IPS DF 6.9 (cell line): ENCODE measurements at regions not wholly inside any gene's neighbourhood (a gene's known extent, or its start where the extent isn't known, plus 50 kb on each side); places are given as distances from the start of the nearest gene placed in this dataset.

Experiments
- DNase-seq: peaks from one replicate; pipeline ENCODE4 v3.0.0-alpha.2; 2013; ENCODE audit warnings: low read depth, low spot score
- H3K27ac ChIP-seq: one replicate; pipeline ENCODE4 v1.5.1; 2013; ENCODE audit warnings: low read length, control low read depth
- H3K27me3 ChIP-seq: 2 replicates; pipeline ENCODE4 v1.6.1; 2013; ENCODE audit warnings: mild to moderate bottlenecking, low read length; ENCODE audit not compliant: control insufficient read depth, insufficient read depth
- H3K36me3 ChIP-seq: 2 replicates; pipeline ENCODE4 v1.6.1; 2013; ENCODE audit warnings: low read length; ENCODE audit not compliant: control insufficient read depth, insufficient read depth
- H3K4me1 ChIP-seq: 2 replicates; pipeline ENCODE4 v1.6.1; 2013; ENCODE audit warnings: low read length; ENCODE audit not compliant: control insufficient read depth, insufficient read depth
- H3K4me3 ChIP-seq: 2 replicates; pipeline ENCODE4 v1.5.1; 2013; ENCODE audit warnings: mild to moderate bottlenecking, low read length
- H3K9me3 ChIP-seq: 2 replicates; pipeline ENCODE4 v1.6.1; 2013; ENCODE audit warnings: low read length, inconsistent platforms; ENCODE audit not compliant: control insufficient read depth, insufficient read depth
- WGBS: extraction: QIAGEN DNeasy Blood & Tissue Kit; methylation state at CpG from one replicate; pipeline ENCODE4 v1.1.7; 2013; ENCODE audit warnings: mixed read lengths, missing lambda C conversion rate; ENCODE audit not compliant: insufficient read length, insufficient coverage; 5-methylcytosine and 5-hydroxymethylcytosine counted together

GRCh38 chr6:118761645-118762044 lies 110.3 kb upstream of the CEP85L start:
- Histone ChIP-seq H3K27ac (no peak overlapping the region), H3K9me3 (no peaks in the 10 kb centered on the region), H3K4me1 (no peaks in the 10 kb centered on the region), H3K36me3 (no peaks in the 10 kb centered on the region), H3K4me3 (no peak overlapping the region), H3K27me3 (no peaks in the 10 kb centered on the region)
- no CpG with 5 or more reads among the region's 1 CpG for WGBS
- DNase-seq: no peak

- Histone ChIP-seq H3K4me1 (no peaks in the 10 kb centered on the region), H3K4me3 (no peak overlapping the region), H3K9me3 (no peaks in the 10 kb centered on the region), H3K36me3 (no peaks in the 10 kb centered on the region), H3K27me3 (no peaks in the 10 kb centered on the region), H3K27ac (no peak overlapping the region)
- DNase-seq: no peak
These were observed 107.6 kb upstream of the CEP85L start for GRCh38 chr6:118758946-118759345.

- Histone ChIP-seq H3K4me1 (no peaks in the 10 kb centered on the region), H3K9me3 (no peaks in the 10 kb centered on the region), H3K27ac (no peak overlapping the region), H3K4me3 (no peak overlapping the region), H3K36me3 (no peaks in the 10 kb centered on the region), H3K27me3 (no peaks in the 10 kb centered on the region)
- no peak for DNase-seq
- no CpG with 5 or more reads among the region's 6 CpGs for WGBS
These were observed 104.7 kb upstream of the CEP85L start for GRCh38 chr6:118755941-118756646.

- no peak for DNase-seq
- Histone ChIP-seq H3K9me3 (no peaks in the 10 kb centered on the region), H3K27ac (no peak overlapping the region), H3K27me3 (no peaks in the 10 kb centered on the region), H3K4me1 (peaks cover 4% of the 10 kb centered on the region; the same call in 1 of the 2 replicates), H3K36me3 (no peaks in the 10 kb centered on the region), H3K4me3 (no peak overlapping the region)
- WGBS: no CpG with 5 or more reads among the region's 3 CpGs
These were observed 101.4 kb upstream of the CEP85L start for GRCh38 chr6:118752803-118753202.

GRCh38 chr6:118751072-118751471 lies 99.7 kb upstream of the CEP85L start:
- H3K27me3 ChIP-seq: no peaks in the 10 kb centered on the region
- no peak for DNase-seq
- WGBS: no CpG with 5 or more reads among the region's 3 CpGs
- no peaks in the 10 kb centered on the region for H3K9me3 ChIP-seq
- no peak overlapping the region for H3K4me3 ChIP-seq
- H3K36me3 ChIP-seq: no peaks in the 10 kb centered on the region
- no peak overlapping the region for H3K27ac ChIP-seq
- H3K4me1 ChIP-seq: peaks cover 4% of the 10 kb centered on the region; the same call in 1 of the 2 replicates

- no peaks in the 10 kb centered on the region for H3K36me3 ChIP-seq
- H3K9me3 ChIP-seq: no peaks in the 10 kb centered on the region
- H3K4me3 ChIP-seq: no peak overlapping the region
- WGBS: no CpG with 5 or more reads among the region's 2 CpGs
- DNase-seq: no peak
- peaks cover 4% of the 10 kb centered on the region; the same call in 1 of the 2 replicates for H3K4me1 ChIP-seq
- H3K27ac ChIP-seq: no peak overlapping the region
- H3K27me3 ChIP-seq: no peaks in the 10 kb centered on the region
These were observed 98.8 kb upstream of the CEP85L start for GRCh38 chr6:118750143-118750542.

GRCh38 chr6:118748311-118749062 lies 97.1 kb upstream of the CEP85L start:
- Histone ChIP-seq H3K27ac (no peak overlapping the region), H3K9me3 (no peaks in the 10 kb centered on the region), H3K4me1 (peaks cover 4% of the 10 kb centered on the region; the same call in 1 of the 2 replicates), H3K4me3 (no peak overlapping the region), H3K36me3 (no peaks in the 10 kb centered on the region), H3K27me3 (no peaks in the 10 kb centered on the region)
- DNase-seq: no peak
- no CpG with 5 or more reads among the region's 9 CpGs for WGBS

GRCh38 chr6:118746825-118747174 lies 95.4 kb upstream of the CEP85L start:
- peaks cover 4% of the 10 kb centered on the region; the same call in 1 of the 2 replicates for H3K4me1 ChIP-seq
- H3K4me3 ChIP-seq: no peak overlapping the region
- no peak for DNase-seq
- H3K27me3 ChIP-seq: no peaks in the 10 kb centered on the region
- no peaks in the 10 kb centered on the region for H3K36me3 ChIP-seq
- H3K27ac ChIP-seq: no peak overlapping the region
- H3K9me3 ChIP-seq: no peaks in the 10 kb centered on the region

GRCh38 chr6:118746145-118746824 lies 94.9 kb upstream of the CEP85L start:
- no peaks in the 10 kb centered on the region for H3K36me3 ChIP-seq
- H3K4me3 ChIP-seq: no peak overlapping the region
- no CpG with 5 or more reads among the region's 6 CpGs for WGBS
- no peak for DNase-seq
- no peaks in the 10 kb centered on the region for H3K9me3 ChIP-seq
- H3K27ac ChIP-seq: no peak overlapping the region
- no peaks in the 10 kb centered on the region for H3K27me3 ChIP-seq
- peaks cover 4% of the 10 kb centered on the region; the same call in 1 of the 2 replicates for H3K4me1 ChIP-seq

GRCh38 chr6:118745156-118745555 lies 93.8 kb upstream of the CEP85L start:
- H3K27ac ChIP-seq: no peak overlapping the region
- no CpG with 5 or more reads among the region's 7 CpGs for WGBS
- H3K4me1 ChIP-seq: peaks cover 4% of the 10 kb centered on the region; the same call in 1 of the 2 replicates

More at GRCh38 chr6:118745156-118745555, 93.8 kb upstream of the CEP85L start:
- no peaks in the 10 kb centered on the region for H3K9me3 ChIP-seq
- no peak for DNase-seq
- no peaks in the 10 kb centered on the region for H3K27me3 ChIP-seq
- no peaks in the 10 kb centered on the region for H3K36me3 ChIP-seq
- H3K4me3 ChIP-seq: no peak overlapping the region
